ENCODE measurements at regions not wholly inside any gene's neighbourhood (a gene's known extent, or its start where the extent isn't known, plus 50 kb on each side); places are given as distances from the start of the nearest gene placed in this dataset.

- TF ChIP-seq POLR2A (IDR thresholded peaks at IDR 0.05; ENCODE audit: low read depth, low read length) = no peak
- TF ChIP-seq POLR2AphosphoS5 (IDR thresholded peaks at IDR 0.05; ENCODE audit: low read depth, low read length) = no peak
- no peak for TF ChIP-seq POU2F2 (IDR thresholded peaks at IDR 0.05; ENCODE audit: low read depth, low read length)
Measured at GRCh38 chrX:43255596-43255995, 400.5 kb upstream of the MAOA start.
